T-cell (primary cell): ENCODE measurements at regions not wholly inside any gene's neighbourhood (a gene's known extent, or its start where the extent isn't known, plus 50 kb on each side); places are given as distances from the start of the nearest gene placed in this dataset.
"Not testable (repeated sequence)": the region's sequence is repeated elsewhere in the genome, so short reads cannot be mapped to it uniquely, and the experiment has no call there.

Experiments used
- ATAC-seq, 4 experiments: fragments of 200-7000 bp in 3 of 4; fragments of 150-1000 bp in 1 of 4; cut with Tn5 transposase; replicated peaks in 1 of 4; 1 replicate in 3 of 4; 2 replicates in 1 of 4; pipeline ENCODE4 v1.10.0; 2021; ENCODE audit warnings: moderate library complexity in 3 of 4, mild to moderate bottlenecking in 2 of 4, moderate number of reproducible peaks in 1 of 4
- CTCF ChIA-PET, 2 donors: fragments of 300-600 bp; sonication (Branson Sonifier 250); formaldehyde crosslinking; loops; one replicate each; lab custom pipeline; 2022; ENCODE audit warnings: antibody characterized with exemption in 2 of 2; lab: Charles Lee
- POLR2A ChIA-PET, 2 donors: fragments of 300-600 bp; sonication (Branson Sonifier 250); formaldehyde crosslinking; loops; one replicate each; lab custom pipeline; 2022; ENCODE audit warnings: antibody characterized with exemption in 2 of 2; lab: Charles Lee
- DNase-seq, 35 experiments: peaks; one replicate each; pipeline versions ENCODE4 v3.0.0 to v3.0.0-alpha.2; 2013 to 2023
- H3K27ac ChIP-seq: one replicate; pipeline ENCODE4 v1.5.1; 2013; ENCODE audit warnings: low read length
- H3K27me3 ChIP-seq, 2 experiments: replicated peaks in 1 of 2; 1 replicate in 1 of 2; 2 replicates in 1 of 2; pipeline versions ENCODE4 v1.6.1 to v1.7.0; 2013; ENCODE audit warnings: low read length in 1 of 2, mixed read lengths in 1 of 2; ENCODE audit not compliant: control insufficient read depth in 2 of 2, insufficient read depth in 2 of 2; ENCODE audit errors: extremely low read depth in 1 of 2
- H3K36me3 ChIP-seq, 2 donors: 1 replicate in 1 of 2; 2 replicates in 1 of 2; pipeline versions ENCODE4 v1.6.1 to v1.7.0; 2013; ENCODE audit warnings: low read length in 1 of 2; ENCODE audit not compliant: control insufficient read depth in 2 of 2, insufficient read depth in 1 of 2; ENCODE audit errors: extremely low read depth in 1 of 2
- H3K4me1 ChIP-seq, 2 experiments: 1 replicate in 1 of 2; 2 replicates in 1 of 2; pipeline versions ENCODE4 v1.6.1 to v1.7.0; 2013; ENCODE audit warnings: low read length in 2 of 2, mixed read lengths in 1 of 2; ENCODE audit not compliant: insufficient read depth in 2 of 2, control insufficient read depth in 1 of 2; ENCODE audit errors: extremely low read depth in 1 of 2
- H3K4me3 ChIP-seq, 2 donors: 1 replicate in 1 of 2; 2 replicates in 1 of 2; pipeline versions ENCODE4 v1.5.1 to v1.7.0; 2013; ENCODE audit warnings: mild to moderate bottlenecking in 2 of 2, low read length in 1 of 2, moderate library complexity in 1 of 2; ENCODE audit not compliant: control insufficient read depth in 1 of 2; ENCODE audit errors: extremely low read depth in 1 of 2
- H3K9me3 ChIP-seq: 2 replicates; pipeline ENCODE4 v1.7.0; 2013
- H3K27ac Mint-ChIP-seq, 2 donors: one replicate each; pipeline ENCODE4 v1.8.0; 2020 to 2021; ENCODE audit warnings: mild to moderate bottlenecking in 2 of 2, mixed read lengths in 2 of 2
- H3K27me3 Mint-ChIP-seq, 2 donors: one replicate each; pipeline ENCODE4 v1.8.0; 2021 to 2022; ENCODE audit warnings: mixed read lengths in 2 of 2
- H3K36me3 Mint-ChIP-seq: one replicate; pipeline ENCODE4 v1.8.0; 2021; ENCODE audit warnings: mixed read lengths
- H3K4me1 Mint-ChIP-seq, 3 donors: one replicate each; pipeline ENCODE4 v1.8.0; 2020 to 2022; ENCODE audit warnings: mixed read lengths in 3 of 3, mild to moderate bottlenecking in 1 of 3
- H3K4me3 Mint-ChIP-seq, 3 donors: one replicate each; pipeline ENCODE4 v1.8.0; 2020 to 2022; ENCODE audit warnings: mild to moderate bottlenecking in 3 of 3, mixed read lengths in 3 of 3, moderate library complexity in 3 of 3
- H3K9me3 Mint-ChIP-seq, 3 donors: one replicate each; pipeline ENCODE4 v1.8.0; 2020 to 2022; ENCODE audit warnings: mixed read lengths in 3 of 3
- WGBS: methylation state at CpG from one replicate; pipeline ENCODE4 v1.1.5; 2013; ENCODE audit warnings: missing lambda C conversion rate; ENCODE audit not compliant: insufficient coverage; 5-methylcytosine and 5-hydroxymethylcytosine counted together

- H3K36me3 Mint-ChIP-seq, result no peaks in the 10 kb centered on the region
- ChIA-PET CTCF (no interaction called here), POLR2A (no interaction called here)
- Histone ChIP-seq H3K4me1 (no peaks in the 10 kb centered on the region), H3K36me3 (no peaks in the 10 kb centered on the region), H3K27me3 (peaks cover 0 to 5% of the 10 kb centered on the region in 2 experiments), H3K27ac (no peak overlapping the region), H3K4me3 (no peak overlapping the region), H3K9me3 (no peaks in the 10 kb centered on the region)
- 95% methylated on average over 11 of the region's 17 CpGs for WGBS
- DNase-seq (no peak), ATAC-seq (no peak)
- no peak overlapping the region for H3K4me3 Mint-ChIP-seq
- no peak overlapping the region for H3K27ac Mint-ChIP-seq
- H3K27me3 Mint-ChIP-seq, result peaks cover 2 to 11% of the 10 kb centered on the region in 2 donors
- H3K9me3 Mint-ChIP-seq, result no peaks in the 10 kb centered on the region
- no peaks in the 10 kb centered on the region for H3K4me1 Mint-ChIP-seq
These were observed 68.1 kb upstream of the TMEM252 start for GRCh38 chr9:68608763-68609162.

GRCh38 chr9:68609901-68610415, 69.3 kb upstream of the TMEM252 start:
- Histone ChIP-seq H3K36me3 (no peaks in the 10 kb centered on the region), H3K4me3 (no peak overlapping the region), H3K27ac (no peak overlapping the region), H3K27me3 (peaks cover 0 to 5% of the 10 kb centered on the region in 2 experiments), H3K4me1 (no peaks in the 10 kb centered on the region), H3K9me3 (no peaks in the 10 kb centered on the region)
- WGBS, result 100% methylated on average over 3 of the region's 7 CpGs
- DNase-seq, result no peak
- ChIA-PET CTCF (no interaction called here), POLR2A (no interaction called here)
- Mint-ChIP-seq H3K4me3 (no peak overlapping the region), H3K9me3 (peaks cover 0 to 3% (median under 1%) of the 10 kb centered on the region in 3 donors), H3K27ac (no peak overlapping the region), H3K27me3 (peaks cover 4 to 9% of the 10 kb centered on the region in 2 donors), H3K4me1 (no peaks in the 10 kb centered on the region), H3K36me3 (no peaks in the 10 kb centered on the region)
- ATAC-seq, result no peak

GRCh38 chr9:68614121-68614520, 73.4 kb upstream of the TMEM252 start:
- H3K36me3 Mint-ChIP-seq, result no peaks in the 10 kb centered on the region
- H3K27me3 Mint-ChIP-seq, result peaks cover 5 to 7% of the 10 kb centered on the region in 2 donors
- no peaks in the 10 kb centered on the region for H3K4me1 ChIP-seq
- ChIA-PET CTCF (no interaction called here), POLR2A (no interaction called here)
- H3K9me3 ChIP-seq, result no peaks in the 10 kb centered on the region
- H3K4me3 ChIP-seq, result no peak overlapping the region
- no peak overlapping the region for H3K27ac ChIP-seq
- H3K4me1 Mint-ChIP-seq, result no peaks in the 10 kb centered on the region
- 71% methylated on average over 4 of the region's 4 CpGs for WGBS
- H3K27ac Mint-ChIP-seq, result no peak overlapping the region
- no peaks in the 10 kb centered on the region for H3K36me3 ChIP-seq
- ATAC-seq (no peak), DNase-seq (no peak)
- peaks cover 0 to 4% (median 3%) of the 10 kb centered on the region in 3 donors for H3K9me3 Mint-ChIP-seq
- H3K27me3 ChIP-seq, result peaks cover 0 to 3% of the 10 kb centered on the region in 2 experiments
- H3K4me3 Mint-ChIP-seq, result no peak overlapping the region

- H3K27me3 ChIP-seq, H3K4me1 ChIP-seq, H3K4me1 Mint-ChIP-seq, H3K4me3 ChIP-seq, CTCF ChIA-PET, POLR2A ChIA-PET, H3K27ac Mint-ChIP-seq, H3K27ac ChIP-seq, H3K36me3 Mint-ChIP-seq, H3K36me3 ChIP-seq, ATAC-seq, H3K4me3 Mint-ChIP-seq, H3K9me3 ChIP-seq, DNase-seq, H3K9me3 Mint-ChIP-seq: not testable (repeated sequence)
- 96% methylated on average over 28 of the region's 32 CpGs for WGBS
- peaks cover 5 to 20% of the 10 kb centered on the region in 2 donors for H3K27me3 Mint-ChIP-seq
These were observed 76.3 kb upstream of the TMEM252 start for GRCh38 chr9:68617011-68617410.

GRCh38 chr9:68619072-68619471, 78.4 kb upstream of the TMEM252 start:
- no peaks in the 10 kb centered on the region for H3K4me1 ChIP-seq
- H3K27ac ChIP-seq, result no peak overlapping the region
- H3K4me1 Mint-ChIP-seq, result no peaks in the 10 kb centered on the region
- H3K4me3 ChIP-seq, result no peak overlapping the region
- ATAC-seq, result no peak
- H3K27me3 ChIP-seq, result no peaks in the 10 kb centered on the region
- H3K36me3 Mint-ChIP-seq, result no peaks in the 10 kb centered on the region
- ChIA-PET POLR2A (no interaction called here), CTCF (no interaction called here)
- WGBS, result 71% methylated on average over 3 of the region's 4 CpGs
- no peak for DNase-seq
- no peak overlapping the region for H3K4me3 Mint-ChIP-seq
- no peaks in the 10 kb centered on the region for H3K9me3 ChIP-seq
- H3K27me3 Mint-ChIP-seq, result peaks cover 4 to 21% of the 10 kb centered on the region in 2 donors
- no peak overlapping the region for H3K27ac Mint-ChIP-seq
- no peaks in the 10 kb centered on the region for H3K36me3 ChIP-seq
- peaks cover 0 to 4% (median under 1%) of the 10 kb centered on the region in 3 donors for H3K9me3 Mint-ChIP-seq

GRCh38 chr9:68619636-68620035, 79.0 kb upstream of the TMEM252 start:
- H3K27ac Mint-ChIP-seq, result no peak overlapping the region
- DNase-seq (no peak), ATAC-seq (no peak)
- H3K4me1 Mint-ChIP-seq, result no peaks in the 10 kb centered on the region
- 50% methylated on average over 1 of the region's 1 CpG for WGBS
- H3K27me3 Mint-ChIP-seq, result peaks cover 4 to 20% of the 10 kb centered on the region in 2 donors
- no peaks in the 10 kb centered on the region for H3K9me3 ChIP-seq
- H3K4me1 ChIP-seq, result no peaks in the 10 kb centered on the region
- no peak overlapping the region for H3K4me3 ChIP-seq
- no peaks in the 10 kb centered on the region for H3K36me3 Mint-ChIP-seq
- no peak overlapping the region for H3K4me3 Mint-ChIP-seq
- H3K27ac ChIP-seq, result no peak overlapping the region
- POLR2A ChIA-PET, result no interaction called here
- no peaks in the 10 kb centered on the region for H3K36me3 ChIP-seq
- CTCF ChIA-PET, result no interaction called here
- H3K9me3 Mint-ChIP-seq, result peaks cover 0 to 4% (median 0%) of the 10 kb centered on the region in 3 donors
- H3K27me3 ChIP-seq, result no peaks in the 10 kb centered on the region

GRCh38 chr9:68625559-68625958, 79.5 kb upstream of the PIP5K1B start:
- 62% methylated on average over 4 of the region's 5 CpGs for WGBS
- DNase-seq, result no peak
- no peak overlapping the region for H3K27ac Mint-ChIP-seq

More at GRCh38 chr9:68625559-68625958, 79.5 kb upstream of the PIP5K1B start:
- ChIA-PET CTCF (no interaction called here), POLR2A (no interaction called here)
- no peaks in the 10 kb centered on the region for H3K9me3 ChIP-seq
- Mint-ChIP-seq H3K4me3 (no peak overlapping the region), H3K27me3 (peaks cover 0 to 24% of the 10 kb centered on the region in 2 donors), H3K36me3 (no peaks in the 10 kb centered on the region), H3K9me3 (no peaks in the 10 kb centered on the region), H3K4me1 (no peaks in the 10 kb centered on the region)
- no peaks in the 10 kb centered on the region for H3K4me1 ChIP-seq
- no peak overlapping the region for H3K4me3 ChIP-seq
- H3K36me3 ChIP-seq, result no peaks in the 10 kb centered on the region
- no peak for ATAC-seq
- H3K27me3 ChIP-seq, result peaks cover 0 to 2% of the 10 kb centered on the region in 2 experiments
- H3K27ac ChIP-seq, result no peak overlapping the region
